H1 (cell line): ENCODE measurements at regions not wholly inside any gene's neighbourhood (a gene's known extent, or its start where the extent isn't known, plus 50 kb on each side); places are given as distances from the start of the nearest gene placed in this dataset.

ENCODE experiments used
- CTCF ChIA-PET: fragments of 300-600 bp; sonication (Branson Sonifier 250); formaldehyde crosslinking; loops from one replicate; lab custom pipeline; 2021; ENCODE audit not compliant: partially characterized antibody; lab: Charles Lee
- POLR2A ChIA-PET: fragments of 300-600 bp; sonication (Branson Sonifier 250); formaldehyde crosslinking; loops from one replicate; lab custom pipeline; 2021; ENCODE audit warnings: inconsistent platforms; ENCODE audit not compliant: partially characterized antibody; lab: Charles Lee
- DNase-seq, 2 experiments: peaks; one replicate each; pipeline versions ENCODE4 v3.0.0 to v3.0.0-alpha.2; 2010 to 2022; ENCODE audit warnings: low spot score in 2 of 2, low read depth in 1 of 2, mixed read lengths in 1 of 2
- FAIRE-seq: peaks from 2 replicates; lab custom pipeline; 2011; peaks lifted over from hg19 to GRCh38; lab: Jason Lieb, UNC
- H2AFZ ChIP-seq: 2 replicates; pipeline ENCODE4 v1.8.1; 2012; ENCODE audit warnings: low read length, inconsistent platforms
- H2AK5ac ChIP-seq: 2 replicates; pipeline ENCODE4 v1.6.1; 2013; ENCODE audit warnings: low read depth, low read length
- H2BK120ac ChIP-seq: replicated peaks from 2 replicates; pipeline ENCODE3; 2013; ENCODE audit warnings: low read depth, low read length, inconsistent platforms
- H2BK12ac ChIP-seq: 2 replicates; pipeline ENCODE4 v1.6.1; 2013; ENCODE audit warnings: low read depth, low read length
- H2BK15ac ChIP-seq: 2 replicates; pipeline ENCODE4 v1.6.1; 2013; ENCODE audit warnings: low read length
- H2BK20ac ChIP-seq: 2 replicates; pipeline ENCODE4 v1.6.1; 2013; ENCODE audit warnings: low read length
- H2BK5ac ChIP-seq: 2 replicates; pipeline ENCODE4 v1.6.1; 2013; ENCODE audit warnings: low read depth, low read length
- H3K14ac ChIP-seq: 2 replicates; pipeline ENCODE4 v1.6.1; 2013; ENCODE audit warnings: inconsistent platforms; ENCODE audit not compliant: insufficient read length
- H3K18ac ChIP-seq: 2 replicates; pipeline ENCODE4 v1.6.1; 2013; ENCODE audit warnings: low read length; ENCODE audit errors: extremely low read depth
- H3K23ac ChIP-seq: 2 replicates; pipeline ENCODE4 v1.6.1; 2013; ENCODE audit warnings: inconsistent platforms; ENCODE audit not compliant: insufficient read length
- H3K23me2 ChIP-seq: 2 replicates; pipeline ENCODE4 v1.6.1; 2013; ENCODE audit warnings: low read depth, low read length
- H3K27ac ChIP-seq: 2 replicates; pipeline ENCODE4 v1.6.1; 2011; ENCODE audit warnings: low read depth, low read length, inconsistent platforms
- H3K27me3 ChIP-seq, 4 experiments: replicated peaks in 1 of 4; 1 replicate in 1 of 4; 2 replicates in 3 of 4; pipeline versions ENCODE4 v1.6.1 to v1.8.1; 2011 to 2013; ENCODE audit warnings: low read length in 3 of 4, mild to moderate bottlenecking in 3 of 4, inconsistent platforms in 2 of 4, mixed read lengths in 2 of 4, moderate library complexity in 1 of 4; ENCODE audit not compliant: control insufficient read depth in 3 of 4, insufficient read depth in 3 of 4; ENCODE audit errors: extremely low read depth in 1 of 4
- H3K36me3 ChIP-seq, 4 experiments: 2 replicates each; pipeline versions ENCODE4 v1.6.1 to v1.8.1; 2011 to 2013; ENCODE audit warnings: mild to moderate bottlenecking in 4 of 4, low read length in 3 of 4, moderate library complexity in 2 of 4, control low read depth in 1 of 4, inconsistent platforms in 1 of 4; ENCODE audit not compliant: insufficient read depth in 4 of 4, control insufficient read depth in 2 of 4
- H3K4ac ChIP-seq: replicated peaks from 2 replicates; pipeline ENCODE3; 2013; ENCODE audit warnings: low read length, low read depth, mixed read lengths, inconsistent platforms; ENCODE audit not compliant: insufficient read length
- H3K4me1 ChIP-seq, 4 experiments: replicated peaks in 1 of 4; 1 replicate in 1 of 4; 2 replicates in 3 of 4; pipeline versions ENCODE4 v1.6.1 to v1.8.1; 2011 to 2013; ENCODE audit warnings: low read length in 3 of 4, inconsistent platforms in 2 of 4, mixed read lengths in 1 of 4; ENCODE audit not compliant: insufficient read depth in 4 of 4, control insufficient read depth in 3 of 4
- H3K4me2 ChIP-seq, 2 experiments: 2 replicates each; pipeline versions ENCODE4 v1.6.1 to v1.8.1; 2011 to 2013; ENCODE audit warnings: low read depth in 2 of 2, low read length in 2 of 2, control low read depth in 1 of 2, inconsistent platforms in 1 of 2, mild to moderate bottlenecking in 1 of 2; ENCODE audit not compliant: insufficient read depth in 1 of 2
- H3K4me3 ChIP-seq, 4 experiments: fragments of 200-600, 300-600 bp in 1 of 4; sonication (generic), shearing (Covaris generic), sonication (Bioruptor Twin) in 1 of 4; 2 replicates each; pipeline versions ENCODE4 v1.5.1 to v1.8.1; 2011 to 2016; ENCODE audit warnings: low read length in 4 of 4, low read depth in 3 of 4, control low read depth in 2 of 4, inconsistent platforms in 2 of 4, mild to moderate bottlenecking in 2 of 4, mixed read lengths in 1 of 4, moderate library complexity in 1 of 4; ENCODE audit not compliant: insufficient read depth in 2 of 4; ENCODE audit errors: extremely low read depth in 1 of 4
- H3K56ac ChIP-seq: replicated peaks from 2 replicates; pipeline ENCODE3; 2013; ENCODE audit warnings: low read depth, mild to moderate bottlenecking, mixed read lengths, low read length, inconsistent platforms; ENCODE audit not compliant: insufficient read length
- H3K79me1 ChIP-seq: 2 replicates; pipeline ENCODE4 v1.6.1; 2013; ENCODE audit warnings: low read depth, low read length, control low read depth
- H3K79me2 ChIP-seq, 2 experiments: 2 replicates each; pipeline versions ENCODE4 v1.6.1 to v1.8.1; 2012 to 2013; ENCODE audit warnings: low read length in 2 of 2, mild to moderate bottlenecking in 2 of 2, inconsistent platforms in 1 of 2; ENCODE audit not compliant: insufficient read depth in 2 of 2, control insufficient read depth in 1 of 2
- H3K9ac ChIP-seq, 4 experiments: replicated peaks in 1 of 4; 1 replicate in 1 of 4; 2 replicates in 3 of 4; pipeline versions ENCODE4 v1.6.1 to v1.8.1; 2011 to 2013; ENCODE audit warnings: low read depth in 3 of 4, low read length in 3 of 4, control low read depth in 2 of 4, mild to moderate bottlenecking in 2 of 4, moderate library complexity in 2 of 4, inconsistent platforms in 1 of 4; ENCODE audit errors: extremely low read depth in 1 of 4
- H3K9me3 ChIP-seq, 2 experiments: 2 replicates each; pipeline versions ENCODE4 v1.6.1 to v1.8.1; 2012 to 2013; ENCODE audit warnings: mild to moderate bottlenecking in 2 of 2, moderate library complexity in 2 of 2, control low read depth in 1 of 2, inconsistent platforms in 1 of 2, low read depth in 1 of 2, low read length in 1 of 2, mixed read lengths in 1 of 2; ENCODE audit not compliant: insufficient read depth in 2 of 2
- H4K20me1 ChIP-seq, 2 experiments: replicated peaks in 1 of 2; 2 replicates each; pipeline versions ENCODE3 to v1.8.1; 2011 to 2013; ENCODE audit warnings: inconsistent platforms in 2 of 2, low read length in 2 of 2, mild to moderate bottlenecking in 1 of 2; ENCODE audit not compliant: insufficient read depth in 2 of 2, control insufficient read depth in 1 of 2
- H4K5ac ChIP-seq: 2 replicates; pipeline ENCODE4 v1.6.1; 2013; ENCODE audit warnings: low read length, low read depth, mixed read lengths, inconsistent platforms; ENCODE audit not compliant: insufficient read length
- H4K8ac ChIP-seq: 2 replicates; pipeline ENCODE4 v1.8.0; 2013; ENCODE audit warnings: mild to moderate bottlenecking, moderate library complexity, low read length, inconsistent platforms; ENCODE audit not compliant: insufficient read depth; ENCODE audit errors: extremely low read depth
- H4K91ac ChIP-seq: replicated peaks from 2 replicates; pipeline ENCODE3; 2013; ENCODE audit warnings: low read length, mixed read lengths, inconsistent platforms; ENCODE audit not compliant: insufficient read length
- ASH2L ChIP-seq: fragments of 200-600, 300-600 bp; sonication (generic); IDR thresholded peaks from one replicate; pipeline ENCODE4 v1.7.1; 2017; ENCODE audit warnings: low read length
- ATF2 ChIP-seq: IDR thresholded peaks from 2 replicates; pipeline ENCODE4 v1.6.1; 2012; ENCODE audit warnings: low read length, inconsistent platforms
- CTBP2 ChIP-seq: IDR thresholded peaks from 2 replicates; pipeline ENCODE4 v1.7.0; 2011; ENCODE audit warnings: borderline replicate concordance, mild to moderate bottlenecking, moderate library complexity, mixed read lengths, low read length; ENCODE audit not compliant: insufficient read depth, insufficient read length
- HDAC6 ChIP-seq: IDR thresholded peaks from one replicate; pipeline ENCODE4 v1.7.1; 2012; ENCODE audit warnings: low read depth, mild to moderate bottlenecking, inconsistent platforms, low read length, moderate library complexity
- POLR2AphosphoS5 ChIP-seq: IDR thresholded peaks from 2 replicates; pipeline ENCODE4 v1.6.1; 2011; ENCODE audit warnings: low read depth, low read length
- RXRA ChIP-seq: IDR thresholded peaks from 2 replicates; pipeline ENCODE4 v1.6.1; 2011; ENCODE audit warnings: low read depth, mild to moderate bottlenecking, low read length, moderate library complexity; ENCODE audit not compliant: insufficient read depth
- SP1 ChIP-seq: IDR thresholded peaks from 2 replicates; pipeline ENCODE4 v1.6.1; 2011; ENCODE audit warnings: low read depth, low read length
- SP2 ChIP-seq: IDR thresholded peaks from 2 replicates; pipeline ENCODE4 v1.6.1; 2012; ENCODE audit warnings: mild to moderate bottlenecking, low read length, inconsistent platforms
- TEAD4 ChIP-seq: IDR thresholded peaks from 2 replicates; pipeline ENCODE4 v1.6.1; 2012; ENCODE audit warnings: low read depth, low read length, inconsistent platforms, mixed read lengths
- YY1 ChIP-seq: IDR thresholded peaks from 2 replicates; pipeline ENCODE4 v1.6.1; 2011; ENCODE audit warnings: low read depth, mild to moderate bottlenecking, low read length
- WGBS, 2 experiments: shearing (Covaris generic) in 1 of 2; methylation state at CpG; one replicate each; pipeline versions ENCODE4 v1.1.6 to v1.1.7; 2013 to 2015; ENCODE audit warnings: low lambda C conversion rate in 2 of 2, mixed read lengths in 2 of 2, inconsistent platforms in 1 of 2, low coverage in 1 of 2, missing lambda C conversion rate in 1 of 2; ENCODE audit not compliant: insufficient replicate concordance in 2 of 2, insufficient coverage in 1 of 2, insufficient read length in 1 of 2; ENCODE audit errors: extremely low coverage in 1 of 2, missing lambda C conversion rate in 1 of 2; 5-methylcytosine and 5-hydroxymethylcytosine counted together

GRCh38 chr2:216279459-216279858 lies 92.8 kb downstream of the MARCHF4 start:
- POLR2A ChIA-PET = no interaction called here
- Histone ChIP-seq H3K79me1 (no peaks in the 10 kb centered on the region), H4K91ac (no peak overlapping the region), H3K14ac (no peak overlapping the region), H3K27me3 (no peaks in the 10 kb centered on the region), H4K5ac (no peak overlapping the region), H2BK120ac (no peak overlapping the region), H2BK20ac (no peak overlapping the region), H2BK12ac (no peak overlapping the region), H3K4ac (no peak overlapping the region), H2AFZ (no peak overlapping the region), H3K9me3 (no peaks in the 10 kb centered on the region), H3K4me3 (no peak overlapping the region), H3K4me2 (no peak overlapping the region), H4K20me1 (no peaks in the 10 kb centered on the region), H3K36me3 (no peaks in the 10 kb centered on the region), H4K8ac (no peak overlapping the region), H3K23me2 (no peaks in the 10 kb centered on the region), H3K9ac (no peak overlapping the region), H2AK5ac (no peak overlapping the region), H2BK15ac (no peak overlapping the region), H3K4me1 (peaks cover 5 to 15% (median 10%) of the 10 kb centered on the region in 4 experiments), H3K18ac (no peak overlapping the region), H3K23ac (no peak overlapping the region), H3K56ac (no peak overlapping the region), H3K79me2 (no peaks in the 10 kb centered on the region), H3K27ac (no peak overlapping the region), H2BK5ac (no peak overlapping the region)
- TF ChIP-seq TEAD4 (no peak), SP2 (no peak), CTBP2 (no peak), HDAC6 (no peak), ASH2L (no peak), SP1 (no peak), RXRA (no peak), ATF2 (no peak), POLR2AphosphoS5 (no peak), YY1 (no peak)
- FAIRE-seq (no peak), DNase-seq (no peak)
- 92% methylated on average over 3 of the region's 3 CpGs; no CpG with 5 or more reads in 1 of the 2 experiments for WGBS, 2 experiments
- CTCF ChIA-PET = interaction anchor here (1.0 to 1.9 kb wide), 4 partner anchors 10 to 125 kb away, joined by 3 to 5 read pairs (median 4); no protein-coding TSS in a partner anchor
